SK-N-SH (cell line): ENCODE measurements at regions not wholly inside any gene's neighbourhood (a gene's known extent, or its start where the extent isn't known, plus 50 kb on each side); places are given as distances from the start of the nearest gene placed in this dataset.
"Not testable (repeated sequence)": the region's sequence is repeated elsewhere in the genome, so short reads cannot be mapped to it uniquely, and the experiment has no call there.

Source experiments
- CTCF ChIA-PET: fragments of 300-600, 350-600 bp; formaldehyde crosslinking; extraction: SDS; loops from one replicate; lab custom pipeline; 2021; lab: Yijun Ruan, JAX
- POLR2A ChIA-PET: fragments of 350-600 bp; sonication (Branson Sonifier 250); formaldehyde crosslinking; extraction: SDS; loops from one replicate; lab custom pipeline; 2020; ENCODE audit warnings: antibody characterized with exemption, inconsistent platforms; lab: Yijun Ruan, JAX
- DNase-seq: peaks from one replicate; pipeline ENCODE4 v3.0.0; 2012
- H2AFZ ChIP-seq: fragments of 200-600 bp; sonication (generic); 2 replicates; pipeline ENCODE4 v1.8.1; 2016; ENCODE audit warnings: antibody characterized with exemption, mild to moderate bottlenecking, low read depth
- H3F3A ChIP-seq: fragments of 200-600 bp; sonication (generic); replicated peaks from 2 replicates; pipeline ENCODE3; 2016; ENCODE audit warnings: antibody characterized with exemption, mild to moderate bottlenecking; ENCODE audit not compliant: insufficient read depth
- H3K27ac ChIP-seq, 2 experiments: fragments of 200-500 bp in 1 of 2; fragments of 200-600 bp in 1 of 2; sonication (Bioruptor generic) in 1 of 2; sonication (generic), shearing (Covaris generic) in 1 of 2; 2 replicates each; pipeline versions ENCODE4 v1.5.1 to v1.6.1; 2014 to 2016; ENCODE audit warnings: low read depth in 2 of 2, inconsistent platforms in 1 of 2, low read length in 1 of 2, mild to moderate bottlenecking in 1 of 2, mixed read lengths in 1 of 2
- H3K27me3 ChIP-seq: fragments of 200-600 bp; sonication (generic), shearing (Covaris generic); 2 replicates; pipeline ENCODE4 v1.6.1; 2016; ENCODE audit warnings: mixed run types; ENCODE audit not compliant: insufficient read depth
- H3K36me3 ChIP-seq, 2 experiments: fragments of 200-500 bp in 1 of 2; fragments of 200-600 bp in 1 of 2; sonication (Bioruptor generic) in 1 of 2; sonication (generic) in 1 of 2; replicated peaks in 1 of 2; 2 replicates each; pipeline versions ENCODE3 to v1.5.1; 2014 to 2016; ENCODE audit warnings: low read length in 1 of 2, mild to moderate bottlenecking in 1 of 2; ENCODE audit not compliant: insufficient read depth in 2 of 2, control insufficient read depth in 1 of 2
- H3K4me1 ChIP-seq, 2 experiments: fragments of 200-500 bp in 1 of 2; fragments of 200-600 bp in 1 of 2; sonication (Bioruptor generic) in 1 of 2; sonication (generic), shearing (Covaris generic) in 1 of 2; 2 replicates each; pipeline versions ENCODE4 v1.5.1 to v1.6.1; 2014 to 2016; ENCODE audit warnings: low read depth in 1 of 2, low read length in 1 of 2, mixed run types in 1 of 2; ENCODE audit not compliant: insufficient read depth in 2 of 2, control insufficient read depth in 1 of 2
- H3K4me2 ChIP-seq: fragments of 200-600 bp; sonication (generic), shearing (Covaris generic); 2 replicates; pipeline ENCODE4 v1.6.1; 2017; ENCODE audit warnings: mixed run types
- H3K4me3 ChIP-seq, 2 experiments: fragments of 200-500 bp in 1 of 2; fragments of 200-600 bp in 1 of 2; sonication (Bioruptor generic) in 1 of 2; sonication (generic), shearing (Covaris generic) in 1 of 2; 2 replicates each; pipeline versions ENCODE4 v1.5.1 to v1.8.1; 2014 to 2016; ENCODE audit warnings: low read depth in 2 of 2, inconsistent platforms in 1 of 2, low read length in 1 of 2, mild to moderate bottlenecking in 1 of 2, mixed read lengths in 1 of 2, moderate library complexity in 1 of 2
- H3K79me2 ChIP-seq: fragments of 200-600 bp; sonication (generic); 2 replicates; pipeline ENCODE4 v1.8.1; 2017; ENCODE audit warnings: mild to moderate bottlenecking; ENCODE audit not compliant: insufficient read depth
- H3K9ac ChIP-seq: fragments of 200-600 bp; sonication (generic); 2 replicates; pipeline ENCODE4 v1.6.1; 2017; ENCODE audit warnings: mixed run types
- H3K9me2 ChIP-seq: fragments of 200-600 bp; sonication (generic); 2 replicates; pipeline ENCODE4 v1.6.1; 2017; ENCODE audit warnings: mixed run types
- H3K9me3 ChIP-seq: fragments of 200-600 bp; sonication (generic); 2 replicates; pipeline ENCODE4 v1.6.1; 2017; ENCODE audit warnings: mixed run types, mild to moderate bottlenecking, moderate library complexity
- H4K20me1 ChIP-seq: fragments of 200-600 bp; sonication (generic); 2 replicates; pipeline ENCODE4 v1.6.1; 2017; ENCODE audit warnings: mild to moderate bottlenecking, mixed run types; ENCODE audit not compliant: insufficient read depth
- CHD2 ChIP-seq: fragments of 150-350 bp; IDR thresholded peaks from 2 replicates; pipeline ENCODE4 v1.6.1; 2018; ENCODE audit warnings: low read length; ENCODE audit not compliant: partially characterized antibody
- ELF1 ChIP-seq: IDR thresholded peaks from 2 replicates; pipeline ENCODE4 v1.4.0; 2012
- FOSL2 ChIP-seq: IDR thresholded peaks from 2 replicates; pipeline ENCODE4 v1.4.0; 2012; ENCODE audit warnings: low read depth, mild to moderate bottlenecking, moderate library complexity, borderline replicate concordance
- FOXJ3 ChIP-seq: sonication (generic); formaldehyde crosslinking; IDR thresholded peaks from 2 replicates; pipeline ENCODE4 v1.5.1; 2020; ENCODE audit warnings: mild to moderate bottlenecking, missing genetic modification reagents
- FOXM1 ChIP-seq: IDR thresholded peaks from 2 replicates; pipeline ENCODE4 v1.4.0; 2012; ENCODE audit warnings: low read depth, mild to moderate bottlenecking
- GABPA ChIP-seq: IDR thresholded peaks from 2 replicates; pipeline ENCODE4 v1.4.0; 2012; ENCODE audit warnings: low read depth, mild to moderate bottlenecking
- MXI1 ChIP-seq: IDR thresholded peaks from 2 replicates; pipeline ENCODE4 v1.6.1; 2012; ENCODE audit warnings: mild to moderate bottlenecking, low read depth, low read length, improper control_type of control experiment
- NRF1 ChIP-seq: IDR thresholded peaks from 2 replicates; pipeline ENCODE4 v1.6.1; 2012; ENCODE audit warnings: low read depth, mild to moderate bottlenecking, low read length
- SIN3A ChIP-seq: IDR thresholded peaks from 2 replicates; pipeline ENCODE4 v1.6.1; 2012; ENCODE audit warnings: low read depth, mild to moderate bottlenecking, low read length, moderate library complexity, borderline replicate concordance
- SMC3 ChIP-seq: IDR thresholded peaks from 2 replicates; pipeline ENCODE4 v1.6.1; 2012; ENCODE audit warnings: low read depth, low read length, improper control_type of control experiment
- TAF1 ChIP-seq: IDR thresholded peaks from 2 replicates; pipeline ENCODE4 v1.6.1; 2012; ENCODE audit warnings: low read depth, mild to moderate bottlenecking, low read length, moderate library complexity, borderline replicate concordance
- USF1 ChIP-seq: IDR thresholded peaks from 2 replicates; pipeline ENCODE4 v1.4.0; 2012; ENCODE audit warnings: low read depth, borderline replicate concordance
- YY1 ChIP-seq: IDR thresholded peaks from 2 replicates; pipeline ENCODE4 v1.4.0; 2012; ENCODE audit warnings: low read depth, mild to moderate bottlenecking
- WGBS: methylation state at CpG from one replicate; pipeline ENCODE4 v1.1.6; 2017; ENCODE audit warnings: low lambda C conversion rate; 5-methylcytosine and 5-hydroxymethylcytosine counted together
- TF ChIP-seq, protein P1 (sequence below): IDR thresholded peaks from 2 replicates; pipeline ENCODE4 v1.4.0; 2012; ENCODE audit warnings: low read depth, borderline replicate concordance
- TF ChIP-seq, protein P2 (sequence below): IDR thresholded peaks from 2 replicates; pipeline ENCODE4 v1.4.0; 2012; ENCODE audit warnings: low read depth
- TF ChIP-seq, protein P3 (sequence below): fragments of 200-600 bp; sonication (generic); IDR thresholded peaks from 2 replicates; pipeline ENCODE4 v1.6.1; 2017; ENCODE audit warnings: antibody characterized with exemption, mild to moderate bottlenecking, moderate library complexity
- TF ChIP-seq, protein P4 (sequence below): fragments of 150-350 bp; IDR thresholded peaks from 2 replicates; pipeline ENCODE4 v1.6.1; 2017; ENCODE audit warnings: antibody characterized with exemption, low read length, low read depth, borderline replicate concordance

DNA sequence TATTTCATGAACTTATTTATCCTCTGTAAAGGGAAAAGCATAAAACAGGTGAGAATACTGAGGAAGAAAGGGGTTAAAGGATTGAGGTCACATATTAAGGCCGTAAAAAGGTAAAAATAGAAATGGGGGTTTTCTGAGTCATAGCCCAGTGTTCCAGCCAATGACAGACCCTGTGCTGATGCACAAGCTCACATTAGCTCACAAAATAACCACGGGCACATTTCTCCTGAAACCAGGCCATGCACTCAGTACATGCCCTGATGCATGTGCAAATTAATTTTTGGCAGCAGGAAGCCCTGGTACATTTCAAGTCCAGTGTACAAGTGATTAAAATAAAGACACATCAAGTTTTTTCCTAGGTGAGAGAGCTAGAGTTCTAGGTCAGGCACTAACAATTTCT, 194.4 kb downstream of the TMEM200A start:
- DNase-seq: no peak
- TF ChIP-seq FOSL2 (peak; percentile 15; the same call in 1 of the 2 replicates), CHD2 (no peak)
- TF ChIP-seq, all 33 proteins: peak for 1
- Histone ChIP-seq H3K4me1 (peaks cover 0 to 25% of the 10 kb centered on the region in 2 experiments; a peak in 2 of 4 replicates), H3K4me2 (no peak overlapping the region), H2AFZ (no peak overlapping the region), H4K20me1 (no peaks in the 10 kb centered on the region), H3K4me3 (no peak overlapping the region), H3K9me3 (no peaks in the 10 kb centered on the region), H3F3A (peaks cover 8% of the 10 kb centered on the region), H3K27ac (no peak overlapping the region), H3K36me3 (no peaks in the 10 kb centered on the region), H3K27me3 (no peaks in the 10 kb centered on the region), H3K9me2 (no peaks in the 10 kb centered on the region), H3K9ac (no peak overlapping the region; the same call in 1 of the 2 replicates), H3K79me2 (no peaks in the 10 kb centered on the region)
- WGBS: 3% methylated on average over 2 of the region's 2 CpGs
- POLR2A ChIA-PET: no interaction called here
- CTCF ChIA-PET: interaction anchor here (0.6 kb wide), 1 partner anchor 265 kb away, joined by 3 read pairs; no protein-coding TSS in a partner anchor

DNA sequence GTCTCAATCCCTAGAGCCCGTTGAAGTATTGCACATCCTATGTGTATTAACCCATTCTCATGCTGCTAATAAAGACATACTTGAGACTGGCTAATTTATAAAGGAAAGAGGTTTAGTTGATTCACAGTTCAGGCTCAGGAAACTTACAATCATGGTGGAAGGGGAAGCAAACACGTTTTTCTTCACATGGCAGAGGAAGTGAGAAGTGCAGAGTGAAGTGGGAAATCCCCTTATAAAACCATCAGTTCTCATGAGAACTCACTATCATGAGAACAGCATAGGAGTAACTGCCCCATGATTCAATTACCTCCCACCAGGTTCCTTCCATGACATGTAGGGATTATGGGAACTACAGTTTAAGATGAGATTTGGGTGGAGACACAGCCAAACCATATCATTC, 195.3 kb downstream of the TMEM200A start:
- H2AFZ ChIP-seq, H3K27ac ChIP-seq, H3K4me3 ChIP-seq, DNase-seq, H3K9me2 ChIP-seq, H3K79me2 ChIP-seq, H3K9me3 ChIP-seq, H4K20me1 ChIP-seq, POLR2A ChIA-PET, H3K9ac ChIP-seq, H3K27me3 ChIP-seq, H3K4me2 ChIP-seq, H3F3A ChIP-seq, CTCF ChIA-PET, H3K36me3 ChIP-seq: not testable (repeated sequence)
- H3K4me1 ChIP-seq: peaks cover 0 to 25% of the 10 kb centered on the region in 2 experiments; a peak in 2 of 4 replicates
- 27% methylated on average over 2 of the region's 2 CpGs for WGBS

GRCh38 chr6:130565696-130566095, 199.9 kb downstream of the TMEM200A start:
- POLR2A ChIA-PET: no interaction called here
- H3K36me3 ChIP-seq: no peaks in the 10 kb centered on the region
- 51% methylated on average over 2 of the region's 2 CpGs for WGBS
- TF ChIP-seq ELF1 (no peak), NRF1 (no peak), FOXJ3 (CRISPR knock-in tag) (no peak), FOXM1 (no peak), TAF1 (no peak), USF1 (no peak), SIN3A (no peak), MXI1 (no peak), SMC3 (no peak), YY1 (no peak), GABPA (no peak)
- TF ChIP-seq, protein P1, sequence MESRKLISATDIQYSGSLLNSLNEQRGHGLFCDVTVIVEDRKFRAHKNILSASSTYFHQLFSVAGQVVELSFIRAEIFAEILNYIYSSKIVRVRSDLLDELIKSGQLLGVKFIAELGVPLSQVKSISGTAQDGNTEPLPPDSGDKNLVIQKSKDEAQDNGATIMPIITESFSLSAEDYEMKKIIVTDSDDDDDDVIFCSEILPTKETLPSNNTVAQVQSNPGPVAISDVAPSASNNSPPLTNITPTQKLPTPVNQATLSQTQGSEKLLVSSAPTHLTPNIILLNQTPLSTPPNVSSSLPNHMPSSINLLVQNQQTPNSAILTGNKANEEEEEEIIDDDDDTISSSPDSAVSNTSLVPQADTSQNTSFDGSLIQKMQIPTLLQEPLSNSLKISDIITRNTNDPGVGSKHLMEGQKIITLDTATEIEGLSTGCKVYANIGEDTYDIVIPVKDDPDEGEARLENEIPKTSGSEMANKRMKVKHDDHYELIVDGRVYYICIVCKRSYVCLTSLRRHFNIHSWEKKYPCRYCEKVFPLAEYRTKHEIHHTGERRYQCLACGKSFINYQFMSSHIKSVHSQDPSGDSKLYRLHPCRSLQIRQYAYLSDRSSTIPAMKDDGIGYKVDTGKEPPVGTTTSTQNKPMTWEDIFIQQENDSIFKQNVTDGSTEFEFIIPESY: no peak
- TF ChIP-seq, protein P2, sequence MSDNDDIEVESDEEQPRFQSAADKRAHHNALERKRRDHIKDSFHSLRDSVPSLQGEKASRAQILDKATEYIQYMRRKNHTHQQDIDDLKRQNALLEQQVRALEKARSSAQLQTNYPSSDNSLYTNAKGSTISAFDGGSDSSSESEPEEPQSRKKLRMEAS: no peak
- TF ChIP-seq, protein P3, sequence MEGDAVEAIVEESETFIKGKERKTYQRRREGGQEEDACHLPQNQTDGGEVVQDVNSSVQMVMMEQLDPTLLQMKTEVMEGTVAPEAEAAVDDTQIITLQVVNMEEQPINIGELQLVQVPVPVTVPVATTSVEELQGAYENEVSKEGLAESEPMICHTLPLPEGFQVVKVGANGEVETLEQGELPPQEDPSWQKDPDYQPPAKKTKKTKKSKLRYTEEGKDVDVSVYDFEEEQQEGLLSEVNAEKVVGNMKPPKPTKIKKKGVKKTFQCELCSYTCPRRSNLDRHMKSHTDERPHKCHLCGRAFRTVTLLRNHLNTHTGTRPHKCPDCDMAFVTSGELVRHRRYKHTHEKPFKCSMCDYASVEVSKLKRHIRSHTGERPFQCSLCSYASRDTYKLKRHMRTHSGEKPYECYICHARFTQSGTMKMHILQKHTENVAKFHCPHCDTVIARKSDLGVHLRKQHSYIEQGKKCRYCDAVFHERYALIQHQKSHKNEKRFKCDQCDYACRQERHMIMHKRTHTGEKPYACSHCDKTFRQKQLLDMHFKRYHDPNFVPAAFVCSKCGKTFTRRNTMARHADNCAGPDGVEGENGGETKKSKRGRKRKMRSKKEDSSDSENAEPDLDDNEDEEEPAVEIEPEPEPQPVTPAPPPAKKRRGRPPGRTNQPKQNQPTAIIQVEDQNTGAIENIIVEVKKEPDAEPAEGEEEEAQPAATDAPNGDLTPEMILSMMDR: no peak
- TF ChIP-seq, protein P4, sequence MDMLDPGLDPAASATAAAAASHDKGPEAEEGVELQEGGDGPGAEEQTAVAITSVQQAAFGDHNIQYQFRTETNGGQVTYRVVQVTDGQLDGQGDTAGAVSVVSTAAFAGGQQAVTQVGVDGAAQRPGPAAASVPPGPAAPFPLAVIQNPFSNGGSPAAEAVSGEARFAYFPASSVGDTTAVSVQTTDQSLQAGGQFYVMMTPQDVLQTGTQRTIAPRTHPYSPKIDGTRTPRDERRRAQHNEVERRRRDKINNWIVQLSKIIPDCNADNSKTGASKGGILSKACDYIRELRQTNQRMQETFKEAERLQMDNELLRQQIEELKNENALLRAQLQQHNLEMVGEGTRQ: no peak

More at GRCh38 chr6:130565696-130566095, 199.9 kb downstream of the TMEM200A start:
- Histone ChIP-seq H3K27me3 (no peaks in the 10 kb centered on the region), H3K79me2 (no peaks in the 10 kb centered on the region), H3K4me1 (peaks cover 0 to 5% of the 10 kb centered on the region in 2 experiments; a peak in 2 of 4 replicates), H3K4me2 (no peak overlapping the region), H3K9ac (no peak overlapping the region), H4K20me1 (no peaks in the 10 kb centered on the region), H3K9me2 (0 out of 2 replicates have a peak, but pooled peaks cover 3% of the 10 kb centered on the region), H3K27ac (no peak overlapping the region), H2AFZ (no peak overlapping the region), H3F3A (peaks cover 5% of the 10 kb centered on the region), H3K9me3 (no peaks in the 10 kb centered on the region), H3K4me3 (no peak overlapping the region)
- CTCF ChIA-PET: no interaction called here
- no peak for DNase-seq
